ENCODE measurements at regions not wholly inside any gene's neighbourhood (a gene's known extent, or its start where the extent isn't known, plus 50 kb on each side); places are given as distances from the start of the nearest gene placed in this dataset.

- Mint-ChIP-seq H3K4me1 (peaks cover 17% of the 10 kb centered on the region), H3K27me3 (ENCODE audit: low read depth) (no peaks in the 10 kb centered on the region), H3K9me3 (peaks cover 13% of the 10 kb centered on the region), H3K36me3 (ENCODE audit: low read depth) (peaks cover 3% of the 10 kb centered on the region), H3K27ac (peak overlapping the region; percentile 48 to 73 (median 56)), H3K4me3 (no peak overlapping the region)
- no peak for TF ChIP-seq CTCF (IDR thresholded peaks at IDR 0.05; ENCODE audit: unreplicated experiment in 3 of 3)
Measured at GRCh38 chr3:177307391-177307790, 110.1 kb upstream of the TBL1XR1 start.

- TF ChIP-seq CTCF (IDR thresholded peaks at IDR 0.05; ENCODE audit: unreplicated experiment in 3 of 3): no peak
- Mint-ChIP-seq H3K27me3 (ENCODE audit: low read depth) (no peaks in the 10 kb centered on the region), H3K36me3 (ENCODE audit: low read depth) (peaks cover 7% of the 10 kb centered on the region), H3K27ac (peak overlapping the region; percentile 48 to 73 (median 56)), H3K4me3 (no peak overlapping the region), H3K9me3 (peaks cover 14% of the 10 kb centered on the region), H3K4me1 (peaks cover 17% of the 10 kb centered on the region)
Measured at GRCh38 chr3:177307826-177308225, 110.5 kb upstream of the TBL1XR1 start.

- peaks cover 7% of the 10 kb centered on the region for H3K36me3 Mint-ChIP-seq (ENCODE audit: low read depth)
- peak overlapping the region; percentile 28 to 73 (median 56) for H3K27ac Mint-ChIP-seq
- peaks cover 14% of the 10 kb centered on the region for H3K9me3 Mint-ChIP-seq
- no peak overlapping the region for H3K4me3 Mint-ChIP-seq
- peaks cover 17% of the 10 kb centered on the region for H3K4me1 Mint-ChIP-seq
- H3K27me3 Mint-ChIP-seq (ENCODE audit: low read depth): no peaks in the 10 kb centered on the region
- no peak for TF ChIP-seq CTCF (IDR thresholded peaks at IDR 0.05; ENCODE audit: unreplicated experiment in 3 of 3)
Measured at GRCh38 chr3:177308286-177308685, 111.0 kb upstream of the TBL1XR1 start.

GRCh38 chr3:177308911-177309310, 111.6 kb upstream of the TBL1XR1 start:
- no peak overlapping the region for H3K27ac Mint-ChIP-seq
- peaks cover 11% of the 10 kb centered on the region for H3K4me1 Mint-ChIP-seq
- H3K27me3 Mint-ChIP-seq (ENCODE audit: low read depth): no peaks in the 10 kb centered on the region
- H3K9me3 Mint-ChIP-seq: peaks cover 17% of the 10 kb centered on the region
- TF ChIP-seq CTCF (IDR thresholded peaks at IDR 0.05; ENCODE audit: unreplicated experiment in 3 of 3): no peak
- peaks cover 7% of the 10 kb centered on the region for H3K36me3 Mint-ChIP-seq (ENCODE audit: low read depth)
- H3K4me3 Mint-ChIP-seq: no peak overlapping the region

- H3K4me3 Mint-ChIP-seq: no peak overlapping the region
- peaks cover 3% of the 10 kb centered on the region for H3K27me3 Mint-ChIP-seq (ENCODE audit: low read depth)
- no peak for TF ChIP-seq CTCF (IDR thresholded peaks at IDR 0.05; ENCODE audit: unreplicated experiment in 3 of 3)
- peaks cover 17% of the 10 kb centered on the region for H3K9me3 Mint-ChIP-seq
- peaks cover 3% of the 10 kb centered on the region for H3K4me1 Mint-ChIP-seq
- no peak overlapping the region for H3K27ac Mint-ChIP-seq
- peaks cover 7% of the 10 kb centered on the region for H3K36me3 Mint-ChIP-seq (ENCODE audit: low read depth)
Measured at GRCh38 chr3:177312491-177312890, 115.2 kb upstream of the TBL1XR1 start.

GRCh38 chr3:177314897-177315296, 117.6 kb upstream of the TBL1XR1 start:
- no peak for TF ChIP-seq CTCF (IDR thresholded peaks at IDR 0.05; ENCODE audit: unreplicated experiment in 3 of 3)
- Mint-ChIP-seq H3K27me3 (ENCODE audit: low read depth) (peaks cover 3% of the 10 kb centered on the region), H3K9me3 (peaks cover 17% of the 10 kb centered on the region), H3K4me3 (no peak overlapping the region), H3K27ac (no peak overlapping the region), H3K36me3 (ENCODE audit: low read depth) (peaks cover 7% of the 10 kb centered on the region), H3K4me1 (no peaks in the 10 kb centered on the region)

Data from nephron (organoid).